C4-2B (cell line): ENCODE measurements at regions not wholly inside any gene's neighbourhood (a gene's known extent, or its start where the extent isn't known, plus 50 kb on each side); places are given as distances from the start of the nearest gene placed in this dataset.

Experiments used
- CTCF ChIP-seq: fragments of 450-650 bp; conservative IDR thresholded peaks from 2 replicates; pipeline ENCODE4 v1.5.1; 2017; ENCODE audit warnings: mild to moderate bottlenecking
- ZFX ChIP-seq: fragments of 450-650 bp; IDR thresholded peaks from 2 replicates; pipeline ENCODE4 v1.6.1; 2017

DNA sequence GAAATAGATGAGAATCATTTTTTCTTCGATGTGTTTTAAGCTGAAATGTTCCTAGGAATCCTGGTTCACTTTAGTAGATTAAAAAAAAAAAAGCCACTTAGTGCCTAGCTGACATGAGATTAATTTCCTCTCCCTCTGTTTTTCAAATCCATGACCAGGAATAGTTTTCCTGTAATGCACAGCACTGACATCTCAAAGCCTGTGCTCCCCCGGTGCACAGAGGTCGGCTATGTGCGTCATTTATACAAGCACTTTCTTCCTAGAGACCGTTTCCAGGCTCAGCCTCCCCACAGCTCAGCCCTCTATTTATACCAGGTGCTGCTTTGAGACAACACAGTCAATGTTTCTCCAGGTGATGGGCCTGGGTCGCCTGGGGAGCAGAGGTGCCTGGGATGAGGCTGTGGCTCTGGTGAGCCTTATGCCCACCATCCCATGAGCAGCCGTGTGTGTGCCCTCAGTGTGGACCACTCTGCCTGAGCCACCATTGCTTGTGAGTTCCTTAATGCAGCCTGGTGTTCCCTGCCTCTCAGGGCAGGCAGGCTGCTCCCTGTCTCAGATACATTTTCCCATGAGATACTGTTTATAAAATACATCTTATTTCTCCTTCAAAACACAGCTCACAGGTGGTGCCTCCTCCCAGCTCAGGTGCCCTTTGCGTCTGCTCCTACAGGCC is 515.7 kb upstream of the HS6ST1 start:
- TF ChIP-seq CTCF (no peak), ZFX (no peak)
